ENCODE measurements at regions not wholly inside any gene's neighbourhood (a gene's known extent, or its start where the extent isn't known, plus 50 kb on each side); places are given as distances from the start of the nearest gene placed in this dataset.

- Histone ChIP-seq H3K27me3 (no peaks in the 10 kb centered on the region), H3K9me3 (no peaks in the 10 kb centered on the region), H3K4me1 (no peaks in the 10 kb centered on the region), H3K36me3 (ENCODE audit: low read depth, missing control alignments) (no peaks in the 10 kb centered on the region), H3K27ac (no peak overlapping the region), H3K4me3 (no peak overlapping the region)
- no peak for DNase-seq
- WGBS, 2 donors: 47 to 60% methylated on average over 8 of the region's 8 CpGs
- intact Hi-C loops (cut with DNase I; ENCODE audit: low total_unique reads): no loop called here
- TF ChIP-seq, protein P1, sequence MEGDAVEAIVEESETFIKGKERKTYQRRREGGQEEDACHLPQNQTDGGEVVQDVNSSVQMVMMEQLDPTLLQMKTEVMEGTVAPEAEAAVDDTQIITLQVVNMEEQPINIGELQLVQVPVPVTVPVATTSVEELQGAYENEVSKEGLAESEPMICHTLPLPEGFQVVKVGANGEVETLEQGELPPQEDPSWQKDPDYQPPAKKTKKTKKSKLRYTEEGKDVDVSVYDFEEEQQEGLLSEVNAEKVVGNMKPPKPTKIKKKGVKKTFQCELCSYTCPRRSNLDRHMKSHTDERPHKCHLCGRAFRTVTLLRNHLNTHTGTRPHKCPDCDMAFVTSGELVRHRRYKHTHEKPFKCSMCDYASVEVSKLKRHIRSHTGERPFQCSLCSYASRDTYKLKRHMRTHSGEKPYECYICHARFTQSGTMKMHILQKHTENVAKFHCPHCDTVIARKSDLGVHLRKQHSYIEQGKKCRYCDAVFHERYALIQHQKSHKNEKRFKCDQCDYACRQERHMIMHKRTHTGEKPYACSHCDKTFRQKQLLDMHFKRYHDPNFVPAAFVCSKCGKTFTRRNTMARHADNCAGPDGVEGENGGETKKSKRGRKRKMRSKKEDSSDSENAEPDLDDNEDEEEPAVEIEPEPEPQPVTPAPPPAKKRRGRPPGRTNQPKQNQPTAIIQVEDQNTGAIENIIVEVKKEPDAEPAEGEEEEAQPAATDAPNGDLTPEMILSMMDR (IDR thresholded peaks at IDR 0.05): no peak
Measured at GRCh38 chr2:16332681-16333557, 332.7 kb downstream of the CYRIA start.

- 93 to 95% methylated on average over 2 of the region's 2 CpGs for WGBS, 2 donors
- TF ChIP-seq, protein P1 (IDR thresholded peaks at IDR 0.05): no peak
- no peak for TF ChIP-seq POLR2A (IDR thresholded peaks at IDR 0.05)
- DNase-seq: no peak
- H3K27me3 ChIP-seq: no peaks in the 10 kb centered on the region
- H3K4me3 ChIP-seq: no peak overlapping the region
- no peaks in the 10 kb centered on the region for H3K36me3 ChIP-seq (ENCODE audit: low read depth, missing control alignments)
- H3K9me3 ChIP-seq: no peaks in the 10 kb centered on the region
- intact Hi-C loops (cut with DNase I; ENCODE audit: low total_unique reads): no loop called here
- no peak overlapping the region for H3K27ac ChIP-seq
- no peaks in the 10 kb centered on the region for H3K4me1 ChIP-seq
Measured at GRCh38 chr2:16331772-16332171, 333.9 kb downstream of the CYRIA start.

GRCh38 chr2:16330982-16331381 lies 334.7 kb downstream of the CYRIA start:
- no peak for TF ChIP-seq POLR2A (IDR thresholded peaks at IDR 0.05)
- TF ChIP-seq, protein P1 (IDR thresholded peaks at IDR 0.05): no peak
- no peak overlapping the region for H3K4me3 ChIP-seq
- intact Hi-C loops (cut with DNase I; ENCODE audit: low total_unique reads): no loop called here
- H3K27ac ChIP-seq: no peak overlapping the region
- WGBS, 2 donors: 78 to 79% methylated on average over 5 of the region's 5 CpGs
- no peaks in the 10 kb centered on the region for H3K36me3 ChIP-seq (ENCODE audit: low read depth, missing control alignments)
- no peaks in the 10 kb centered on the region for H3K4me1 ChIP-seq
- no peak for DNase-seq
- no peaks in the 10 kb centered on the region for H3K27me3 ChIP-seq
- no peaks in the 10 kb centered on the region for H3K9me3 ChIP-seq

DNA sequence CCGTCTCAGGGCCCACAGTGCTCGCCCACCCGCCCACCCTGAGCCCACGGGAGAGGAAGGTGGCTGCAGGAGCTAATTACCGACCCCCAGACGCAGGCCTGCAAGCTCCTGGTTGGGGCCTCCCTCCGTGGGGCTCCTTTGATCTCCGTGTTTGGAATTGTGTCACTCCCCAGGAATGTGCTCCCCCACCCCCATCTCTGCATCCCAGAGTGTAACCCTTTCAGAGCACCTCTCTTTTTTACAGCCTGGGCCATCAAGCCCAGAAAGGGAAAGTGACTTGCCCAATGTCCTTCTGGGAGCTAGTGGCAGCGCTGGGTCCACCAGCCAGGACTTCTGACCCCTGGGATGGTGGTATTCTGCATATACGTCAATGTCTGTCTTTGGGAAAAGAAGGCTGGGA lies 335.1 kb downstream of the CYRIA start:
- Histone ChIP-seq H3K9me3 (no peaks in the 10 kb centered on the region), H3K4me3 (no peak overlapping the region), H3K4me1 (no peaks in the 10 kb centered on the region), H3K27me3 (no peaks in the 10 kb centered on the region), H3K36me3 (ENCODE audit: low read depth, missing control alignments) (no peaks in the 10 kb centered on the region), H3K27ac (no peak overlapping the region)
- 64 to 87% methylated on average over 2 to 10 of the region's 10 CpGs for WGBS, 2 donors
- no peak for DNase-seq
- no peak for TF ChIP-seq POLR2A (IDR thresholded peaks at IDR 0.05)
- TF ChIP-seq, protein P1 (IDR thresholded peaks at IDR 0.05): no peak
- intact Hi-C loops (cut with DNase I; ENCODE audit: low total_unique reads): no loop called here

GRCh38 chr2:16330012-16330411 lies 335.6 kb downstream of the CYRIA start:
- intact Hi-C loops (cut with DNase I; ENCODE audit: low total_unique reads): no loop called here
- no peak for DNase-seq
- no peak for TF ChIP-seq POLR2A (IDR thresholded peaks at IDR 0.05)
- TF ChIP-seq, protein P1 (IDR thresholded peaks at IDR 0.05): no peak

More at GRCh38 chr2:16330012-16330411, 335.6 kb downstream of the CYRIA start:
- Histone ChIP-seq H3K9me3 (no peaks in the 10 kb centered on the region), H3K27me3 (no peaks in the 10 kb centered on the region), H3K4me3 (no peak overlapping the region), H3K27ac (no peak overlapping the region), H3K36me3 (ENCODE audit: low read depth, missing control alignments) (no peaks in the 10 kb centered on the region), H3K4me1 (no peaks in the 10 kb centered on the region)
- WGBS, 2 donors: 75 to 86% methylated on average over 3 to 8 of the region's 8 CpGs
